ENCODE measurements at regions not wholly inside any gene's neighbourhood (a gene's known extent, or its start where the extent isn't known, plus 50 kb on each side); places are given as distances from the start of the nearest gene placed in this dataset.
"Not testable (repeated sequence)": the region's sequence is repeated elsewhere in the genome, so short reads cannot be mapped to it uniquely, and the experiment has no call there.

DNA sequence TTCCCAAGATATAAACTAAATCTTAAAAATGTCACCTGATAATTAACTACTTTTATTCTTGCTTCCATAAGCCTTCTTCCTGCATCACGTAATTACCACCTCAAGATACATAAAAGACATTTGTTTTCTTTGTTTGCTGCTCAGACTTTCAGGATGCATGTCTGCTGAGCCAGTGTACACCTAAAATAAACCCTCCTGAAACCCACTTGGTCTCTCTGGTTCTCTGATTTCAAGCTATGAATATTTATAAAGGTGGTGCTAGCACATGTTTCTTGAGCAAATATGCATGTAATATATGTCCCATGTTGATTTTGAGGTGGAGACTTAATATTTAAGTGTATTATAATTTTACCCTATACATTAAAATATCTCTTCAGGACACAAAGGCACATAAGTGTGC is 1627.7 kb upstream of the CDH9 start:
- DNase-seq (ENCODE audit: low spot score): no peak

DNA sequence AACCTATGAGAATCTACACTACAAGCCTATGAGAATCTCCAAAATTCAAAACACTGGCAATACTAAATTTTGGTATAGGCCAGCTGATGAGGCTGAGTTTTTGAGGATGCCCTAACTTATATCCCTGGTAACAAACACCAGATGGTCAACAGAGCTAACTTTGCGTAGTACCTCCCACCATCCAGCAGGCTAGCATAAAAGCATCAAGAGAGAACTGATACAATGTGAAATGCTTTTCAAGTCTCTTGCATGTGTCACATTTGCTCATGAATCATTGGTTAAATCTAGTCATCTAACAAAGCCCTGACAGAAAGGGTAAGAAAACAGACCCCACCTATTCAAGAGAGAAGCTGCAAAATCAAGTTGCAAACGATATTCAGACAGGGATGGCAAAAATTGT is 1609.7 kb upstream of the CDH9 start:
- DNase-seq (ENCODE audit: low spot score): peak; percentile 10

DNA sequence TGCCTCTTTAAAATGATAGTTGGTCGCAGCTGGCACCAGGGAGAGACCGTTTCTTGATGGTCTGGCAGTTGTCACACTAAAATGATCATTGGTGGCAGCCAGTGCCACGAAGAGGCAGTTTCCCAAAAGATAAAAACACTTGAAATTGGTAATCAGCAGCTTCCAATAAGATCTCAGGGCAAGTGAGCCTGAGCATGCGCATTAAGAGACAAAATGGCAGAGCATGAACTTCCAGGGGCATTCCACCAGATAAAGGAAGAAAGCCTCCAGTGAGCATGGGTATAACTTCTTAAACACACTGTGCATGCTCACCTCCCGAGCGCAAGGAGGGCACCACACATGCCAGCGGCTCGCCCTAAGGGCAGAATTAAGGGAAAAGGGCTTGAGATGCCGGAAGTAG is 1594.2 kb upstream of the CDH9 start:
- no peak for DNase-seq (ENCODE audit: low spot score)

DNA sequence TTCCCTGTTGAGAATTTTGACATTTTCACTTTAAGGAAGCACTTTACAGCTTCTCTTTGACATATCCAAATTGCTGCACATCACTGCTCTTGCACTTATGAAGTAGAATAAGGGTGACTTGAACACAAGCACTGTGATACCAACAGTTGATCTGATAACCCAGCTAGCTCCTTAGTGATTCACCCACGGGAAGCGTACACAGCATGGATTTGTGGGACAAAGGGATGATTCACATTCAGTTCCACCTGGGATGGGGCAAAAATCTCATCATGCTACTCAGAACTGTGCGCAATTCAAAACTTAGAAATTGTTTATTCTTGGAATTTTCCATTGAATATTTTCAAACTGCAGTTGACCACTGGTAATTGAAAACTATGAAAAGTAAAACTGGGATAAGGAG is 1565.5 kb upstream of the CDH9 start:
- no peak for DNase-seq (ENCODE audit: low spot score)

DNA sequence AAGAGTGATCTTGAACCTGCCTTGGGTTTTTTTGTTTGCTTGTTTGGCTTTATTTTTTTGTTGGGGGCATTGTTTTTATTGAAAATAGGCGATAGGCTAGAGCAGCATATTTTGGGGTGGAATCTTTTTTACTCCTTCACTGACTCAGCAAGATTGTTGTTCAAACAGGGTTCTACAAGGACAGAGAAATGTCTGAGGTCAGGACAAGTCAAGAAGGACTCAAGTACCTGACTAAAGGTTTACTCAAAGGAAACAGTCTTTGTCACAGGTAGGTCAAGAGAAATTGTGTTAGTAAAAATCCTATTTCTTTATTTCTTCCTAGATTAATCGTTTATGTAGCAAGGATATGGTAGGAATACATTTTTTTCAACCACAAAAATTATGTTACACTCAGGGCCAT is 1564.0 kb upstream of the CDH9 start:
- DNase-seq (ENCODE audit: low spot score): no peak

DNA sequence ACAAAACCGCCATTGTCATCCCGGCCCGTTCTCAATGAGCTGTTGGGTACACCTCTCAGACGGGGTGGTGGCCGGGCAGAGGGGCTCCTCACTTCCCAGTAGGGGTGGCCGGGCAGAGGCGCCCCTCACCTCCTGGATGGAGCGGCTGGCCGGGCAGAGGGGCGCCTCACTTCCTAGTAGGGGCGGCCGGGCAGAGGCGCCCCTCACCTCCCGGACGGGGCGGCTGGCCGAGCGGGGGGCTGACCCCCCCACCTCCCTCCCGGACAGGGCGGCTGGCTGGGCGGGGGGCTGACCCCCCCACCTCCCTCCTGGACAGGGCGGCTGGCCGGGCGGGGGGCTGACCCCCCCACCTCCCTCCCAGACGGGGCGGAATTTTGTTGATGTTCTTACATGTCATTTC is 1558.3 kb upstream of the CDH9 start:
- not testable (repeated sequence) for DNase-seq (ENCODE audit: low spot score)

DNA sequence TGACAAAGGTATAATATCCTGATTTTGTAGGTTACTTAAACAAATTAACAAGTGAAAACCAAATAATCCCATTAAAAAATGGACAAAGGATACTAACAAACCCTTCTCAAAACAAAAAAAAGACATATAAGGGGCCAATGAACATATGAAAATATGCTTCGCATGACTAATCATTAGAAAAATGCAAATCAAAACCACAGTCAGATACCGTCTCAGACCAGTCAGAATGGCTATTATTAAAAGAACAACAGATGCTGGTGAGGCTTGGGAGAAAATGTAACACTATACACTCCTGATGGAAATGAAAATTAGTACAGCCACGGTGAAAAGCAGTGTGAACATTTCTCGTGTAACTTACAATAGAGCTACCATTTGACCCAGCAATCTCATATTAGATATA is 1542.2 kb upstream of the CDH9 start:
- no peak for DNase-seq (ENCODE audit: low spot score)

DNA sequence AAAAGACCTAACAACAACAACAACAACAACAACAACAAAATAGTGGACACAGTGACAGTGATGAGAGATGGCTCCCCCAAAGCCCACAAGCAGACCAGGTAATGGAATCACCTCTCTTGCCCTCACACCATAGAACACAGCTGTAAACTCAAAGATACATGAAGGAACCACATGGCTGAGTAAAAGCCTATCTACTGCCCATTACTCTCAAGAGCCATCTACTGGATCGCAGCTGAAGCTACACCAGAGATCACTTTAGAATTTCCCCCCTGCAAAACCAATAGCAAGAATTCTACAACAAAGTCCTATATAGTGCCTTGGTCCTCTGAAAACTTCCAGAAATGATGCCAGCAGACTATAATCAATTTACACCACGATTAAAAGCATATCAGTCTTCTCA is 1537.6 kb upstream of the CDH9 start:
- no peak for DNase-seq (ENCODE audit: low spot score)

DNA sequence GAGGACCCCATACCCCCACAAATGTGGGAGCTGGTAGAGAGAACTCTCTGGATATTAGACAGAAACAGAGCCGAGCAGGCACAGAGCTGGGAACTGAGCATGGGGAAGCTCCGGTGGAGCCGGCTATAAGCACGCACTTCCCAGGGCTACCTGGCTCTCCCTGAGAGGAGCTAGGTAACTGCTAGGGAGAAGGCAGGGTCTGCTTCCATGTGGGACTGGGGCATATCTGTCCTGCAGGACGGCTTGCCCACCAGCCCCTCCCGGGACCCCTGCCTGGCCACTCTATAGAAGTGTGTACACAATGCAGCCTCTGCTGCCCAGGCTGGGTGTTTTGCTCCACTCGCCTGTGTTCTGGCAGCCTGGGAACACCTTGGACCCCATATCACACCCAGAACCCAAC is 1537.0 kb upstream of the CDH9 start:
- no peak for DNase-seq (ENCODE audit: low spot score)

DNA sequence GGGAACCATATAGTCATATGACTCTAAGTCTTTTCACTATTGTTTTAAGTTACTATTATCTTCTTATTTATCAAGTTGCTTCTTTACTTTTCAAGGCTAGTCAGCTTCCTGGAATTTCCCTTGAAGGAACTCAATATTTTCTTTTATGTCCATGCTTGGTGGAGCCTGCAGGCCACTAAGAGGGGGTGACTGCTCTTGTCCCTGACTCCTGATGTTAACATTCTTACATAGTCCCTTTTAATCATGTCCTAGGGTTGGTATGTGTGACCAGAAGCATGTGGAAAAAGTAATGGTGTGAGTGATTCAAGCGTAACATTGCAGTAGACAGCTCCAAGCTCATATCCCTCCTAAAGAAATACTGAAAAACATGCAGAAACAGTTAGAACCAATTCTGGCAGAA is 1536.2 kb upstream of the CDH9 start:
- no peak for DNase-seq (ENCODE audit: low spot score)

DNA sequence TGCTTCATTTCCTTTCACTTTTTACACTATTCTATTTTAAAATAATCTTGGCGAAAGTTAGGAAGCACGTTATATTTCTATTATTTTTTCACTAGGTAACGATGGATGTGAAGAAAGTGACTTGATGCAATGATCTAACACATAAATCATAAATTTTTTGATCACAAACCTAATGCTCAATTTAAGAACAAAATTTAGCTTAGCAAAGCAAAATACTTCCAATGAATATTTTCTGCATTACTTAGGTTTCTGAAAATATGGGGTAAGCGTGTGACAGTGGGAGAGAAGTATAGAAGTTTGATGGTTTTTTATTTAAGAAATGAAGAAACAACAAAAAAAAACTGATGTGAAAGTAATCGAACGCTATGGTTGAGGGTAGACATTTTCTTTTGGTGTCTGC is 1528.7 kb upstream of the CDH9 start:
- DNase-seq (ENCODE audit: low spot score): no peak

DNA sequence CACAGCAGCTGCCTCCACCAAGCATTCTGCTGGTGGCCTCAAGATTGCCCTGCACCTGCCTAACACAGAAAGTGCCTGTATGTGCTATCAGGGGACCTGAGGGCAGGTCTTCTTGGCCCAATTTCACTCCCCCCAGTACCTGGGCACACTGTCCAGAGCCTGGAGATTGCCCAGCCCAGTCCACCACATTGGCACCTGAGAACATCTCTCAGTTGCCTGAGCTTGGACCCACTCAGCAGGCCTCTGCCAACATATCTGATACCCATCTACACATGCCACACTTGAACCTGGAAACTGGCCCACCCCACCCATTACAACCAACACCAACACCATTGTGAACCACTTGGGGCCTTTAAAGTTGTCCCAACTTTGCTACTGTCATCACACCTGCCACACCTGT is 1523.1 kb upstream of the CDH9 start:
- no peak for DNase-seq (ENCODE audit: low spot score)

DNA sequence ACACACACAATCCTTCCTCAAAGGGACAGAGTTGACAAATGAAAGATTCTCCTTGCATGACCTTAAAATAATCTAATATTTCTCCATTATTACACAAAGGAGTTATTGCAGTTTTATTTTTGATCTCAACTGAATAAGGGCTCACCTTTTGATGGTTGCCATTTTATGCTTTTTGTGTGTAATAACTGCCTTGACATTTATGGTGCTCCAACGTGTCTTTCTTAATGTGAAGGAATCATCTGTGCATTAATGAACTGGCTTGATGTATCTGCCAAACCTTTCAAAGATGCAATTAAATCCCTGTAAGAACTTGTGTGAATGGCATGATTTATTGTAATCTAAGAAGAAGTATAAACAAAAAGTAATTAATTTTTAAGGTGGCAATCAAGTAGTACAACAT is 1519.8 kb upstream of the CDH9 start:
- DNase-seq (ENCODE audit: low spot score): no peak

DNA sequence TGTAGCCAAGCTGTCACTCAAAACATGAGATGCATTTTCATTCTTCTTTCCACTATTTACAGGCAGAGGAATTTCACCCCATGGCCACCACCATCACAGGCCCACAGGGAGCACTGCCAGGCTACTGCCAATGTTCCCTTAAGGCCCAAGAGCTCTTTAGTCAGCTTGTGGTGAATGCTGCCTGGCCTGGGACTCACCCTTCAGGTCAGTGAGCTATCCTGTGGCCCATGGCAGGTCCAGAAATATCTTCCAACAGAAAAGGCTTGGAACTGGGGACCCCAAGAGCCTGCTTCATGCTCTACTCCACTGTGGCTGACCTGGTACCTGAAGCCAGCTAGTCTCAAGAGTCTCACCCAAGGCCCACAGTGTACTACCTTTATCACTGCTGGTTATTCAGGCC is 1518.7 kb upstream of the CDH9 start:
- DNase-seq (ENCODE audit: low spot score): no peak

DNA sequence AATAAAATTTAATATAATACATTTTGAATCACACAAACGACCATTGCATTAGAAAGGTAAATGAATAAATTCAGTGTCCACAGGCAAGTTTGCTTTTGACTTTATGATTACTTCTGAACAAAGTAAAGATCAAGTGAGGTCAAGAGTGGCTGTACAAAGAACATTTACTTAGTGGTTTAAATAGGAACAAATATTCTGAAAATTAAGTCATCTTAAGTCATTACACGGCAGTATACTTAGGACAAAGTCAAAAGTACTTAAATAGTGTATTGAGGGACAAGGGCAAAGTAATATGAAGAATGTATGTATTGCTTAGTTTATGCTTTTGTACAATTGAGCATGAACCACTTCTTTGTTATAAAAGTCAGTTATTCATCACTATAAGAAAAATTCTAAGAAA is 1511.2 kb upstream of the CDH9 start:
- no peak for DNase-seq (ENCODE audit: low spot score)

DNA sequence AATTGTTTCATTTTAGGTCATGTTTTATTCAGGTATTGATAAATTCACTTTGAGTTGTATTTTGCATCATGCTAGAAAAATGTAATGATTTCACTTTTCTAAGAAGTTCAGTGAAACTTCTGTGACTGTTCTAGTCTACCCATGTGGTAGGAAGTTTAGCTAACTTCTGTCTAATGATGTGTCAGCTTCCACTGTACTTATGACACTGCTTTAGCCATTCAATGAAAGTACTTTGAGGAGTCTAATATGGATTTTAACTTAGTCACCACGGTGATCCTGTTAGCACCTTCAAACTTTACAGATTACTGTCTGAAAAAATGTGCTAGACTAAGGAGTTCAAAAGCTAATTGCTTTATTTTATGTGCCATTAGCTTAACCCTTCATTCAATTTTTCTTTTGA is 1510.5 kb upstream of the CDH9 start:
- DNase-seq (ENCODE audit: low spot score): no peak

DNA sequence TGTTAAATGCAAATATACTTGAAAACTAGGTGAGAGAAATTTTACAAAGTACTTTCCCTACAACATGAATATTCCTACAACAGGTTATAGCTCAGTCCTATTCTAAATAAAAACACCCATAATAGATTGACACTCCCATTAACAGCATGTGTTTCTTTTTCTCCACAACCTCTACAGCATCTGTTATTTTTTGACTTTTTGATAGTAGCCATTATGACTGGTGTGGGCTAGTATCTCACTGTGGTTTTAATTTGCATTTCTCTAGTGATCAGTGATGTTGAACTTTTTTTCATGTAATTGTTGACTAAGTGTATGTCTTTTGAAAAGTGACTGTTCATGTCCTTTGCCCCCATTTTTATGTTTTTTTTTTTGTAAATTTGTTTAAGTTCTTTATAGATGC is 1506.1 kb upstream of the CDH9 start:
- DNase-seq (ENCODE audit: low spot score): no peak

DNA sequence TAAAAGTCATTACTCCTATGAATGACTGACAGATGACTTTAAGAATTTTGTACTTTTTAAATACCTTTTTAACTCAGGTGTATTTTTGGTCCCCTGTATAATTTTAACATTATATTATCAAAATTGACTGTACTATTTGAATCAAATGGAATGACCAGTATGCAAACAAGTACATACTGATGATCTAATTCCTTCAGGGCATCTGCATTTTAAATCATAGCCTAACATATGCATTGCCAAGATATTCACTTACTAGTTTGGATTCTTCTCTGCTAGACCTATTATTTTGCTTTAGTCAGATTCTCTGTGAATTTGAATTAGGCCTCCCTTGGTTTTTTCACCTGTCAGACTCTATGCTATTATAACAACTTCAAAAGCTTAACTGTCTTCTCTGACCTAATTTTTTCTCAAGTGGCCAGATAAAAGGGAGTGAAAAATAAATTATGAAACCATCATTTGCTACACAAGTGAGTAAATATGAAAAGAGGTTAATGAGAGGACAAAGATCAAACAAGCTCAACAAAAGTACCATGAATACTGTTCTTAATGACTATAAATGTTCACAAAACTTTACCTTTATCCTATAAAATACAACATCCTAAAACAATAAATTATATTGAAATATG is 1505.2 kb upstream of the CDH9 start:
- no peak for DNase-seq (ENCODE audit: low spot score)

DNA sequence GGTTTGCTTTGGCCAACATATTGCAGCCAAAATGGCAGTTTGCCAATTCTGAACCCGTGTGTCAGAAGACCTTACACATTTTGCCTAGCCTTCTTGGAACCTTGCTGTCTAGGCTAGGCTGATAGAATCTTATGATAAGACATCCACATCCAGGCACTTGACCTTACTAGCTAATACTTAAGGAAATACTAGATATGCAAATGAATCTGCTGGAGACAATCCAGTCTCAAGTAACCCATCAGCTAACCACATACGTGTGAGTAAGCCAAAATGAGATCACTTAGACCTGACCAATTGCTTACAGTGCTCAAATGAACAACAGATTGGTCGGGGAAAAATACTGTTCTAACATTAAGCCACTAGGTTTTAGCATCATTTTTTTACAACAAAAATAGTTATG is 1504.6 kb upstream of the CDH9 start:
- peak; percentile 9 for DNase-seq (ENCODE audit: low spot score)

DNA sequence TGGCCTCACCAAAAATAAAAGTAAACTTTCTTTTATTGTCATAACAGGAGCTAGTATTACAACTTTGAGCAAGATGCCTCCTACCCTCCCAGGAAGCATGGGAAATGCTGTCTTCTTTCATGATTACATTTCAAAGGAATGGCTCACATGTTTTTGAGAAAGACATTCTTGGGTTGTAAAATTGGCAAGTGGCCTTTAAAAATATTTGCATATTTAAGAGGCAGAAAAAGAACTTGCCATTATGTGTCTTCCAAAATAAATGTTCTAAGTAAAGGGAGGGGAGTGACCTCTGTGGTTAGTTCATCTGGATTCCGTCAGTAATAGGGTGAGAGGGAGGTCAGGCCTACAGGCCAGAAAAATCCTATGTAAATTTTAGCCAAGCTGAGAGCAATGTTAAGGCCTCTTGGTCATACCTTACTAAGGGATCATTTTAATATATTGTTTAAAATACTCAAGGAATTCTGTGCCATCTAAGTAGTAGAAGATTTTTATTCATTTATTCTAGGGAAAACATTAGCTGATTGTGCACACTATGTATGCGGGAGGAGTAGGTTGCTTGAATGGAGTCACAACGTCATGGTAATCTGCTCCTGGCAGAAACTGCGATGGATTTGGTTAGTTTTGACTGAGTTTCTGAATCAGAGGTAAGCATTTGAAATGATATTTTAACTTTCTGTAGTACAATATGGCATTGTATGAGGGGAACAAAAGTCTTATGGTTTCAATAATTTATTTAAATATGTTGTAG is 1485.7 kb upstream of the CDH9 start:
- DNase-seq (ENCODE audit: low spot score): no peak

DNA sequence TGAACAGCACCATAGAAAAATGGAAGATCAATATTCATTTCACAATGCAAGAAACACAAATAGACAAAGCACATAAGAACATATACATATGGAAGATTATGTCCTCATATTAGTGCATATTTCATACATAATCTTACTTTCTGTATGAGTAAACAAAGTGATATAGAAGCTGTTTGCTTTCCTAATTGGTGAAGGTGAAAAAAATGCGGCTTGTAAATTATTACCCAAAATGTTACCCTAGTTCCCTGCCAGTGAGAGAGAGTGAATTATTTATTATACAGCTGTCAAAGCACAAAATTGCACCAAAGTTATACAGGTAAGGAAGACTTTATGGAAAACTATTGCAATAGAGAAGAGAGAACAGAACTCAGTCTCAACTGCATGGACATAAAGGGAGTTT is 1485.0 kb upstream of the CDH9 start:
- DNase-seq (ENCODE audit: low spot score): no peak

DNA sequence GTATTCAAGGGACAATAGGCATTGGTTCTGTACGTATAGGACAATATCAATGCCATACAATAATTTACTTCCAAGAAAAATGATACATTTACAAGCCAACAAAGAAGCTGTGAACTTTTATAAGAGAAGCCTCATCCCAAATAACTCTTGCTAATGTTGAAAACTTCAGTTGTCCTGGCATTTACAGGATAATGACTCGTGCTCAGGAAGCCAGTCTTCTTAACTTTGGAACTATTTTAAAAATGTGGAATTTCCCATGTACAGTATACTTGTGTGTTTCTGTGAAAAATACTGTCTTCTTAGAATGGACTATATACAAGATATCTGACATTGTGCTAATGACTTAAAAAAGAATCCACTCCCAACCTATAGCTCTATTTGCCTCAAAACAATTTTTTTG is 1479.3 kb upstream of the CDH9 start:
- no peak for DNase-seq (ENCODE audit: low spot score)

DNA sequence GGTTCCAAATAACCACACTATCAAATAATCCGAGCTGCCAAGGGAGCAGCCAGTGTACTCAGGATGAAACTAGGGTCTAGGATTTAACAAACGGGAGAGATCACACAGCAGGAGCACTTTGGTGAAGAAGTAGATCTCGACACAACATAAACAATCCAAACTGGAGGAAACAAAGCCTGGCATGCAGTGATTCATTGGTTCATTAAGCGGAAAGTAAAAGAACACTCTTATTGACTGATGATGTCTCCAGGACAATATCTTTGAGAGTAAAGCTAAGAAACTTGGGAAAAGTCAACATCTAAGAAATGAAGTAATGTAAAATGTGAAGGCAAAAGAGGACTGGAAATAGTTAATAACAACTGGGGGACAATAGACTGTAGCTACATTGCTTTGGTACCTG is 1478.3 kb upstream of the CDH9 start:
- DNase-seq (ENCODE audit: low spot score): no peak

DNA sequence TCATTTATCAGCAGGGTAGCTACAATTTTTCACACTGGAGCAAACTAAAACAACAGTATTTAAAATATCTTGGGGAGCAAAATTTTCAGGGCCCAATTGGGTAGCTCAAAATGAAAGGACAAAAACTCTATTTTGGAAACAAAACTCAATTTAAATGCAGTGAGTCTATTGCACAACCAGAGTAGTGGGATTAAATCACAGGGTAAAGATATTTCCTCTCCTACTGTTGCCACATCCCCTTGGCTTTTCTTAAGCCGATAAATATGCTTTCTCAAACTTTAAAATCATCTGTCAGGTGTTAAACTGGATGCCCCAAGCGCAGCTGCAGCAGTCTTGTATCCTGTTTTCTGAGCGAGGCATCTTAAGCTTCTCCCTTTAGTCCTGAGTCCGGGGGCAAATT is 1474.3 kb upstream of the CDH9 start:
- no peak for DNase-seq (ENCODE audit: low spot score)

Data from LoVo (cell line).